HL-60 (cell line): ENCODE measurements at regions not wholly inside any gene's neighbourhood (a gene's known extent, or its start where the extent isn't known, plus 50 kb on each side); places are given as distances from the start of the nearest gene placed in this dataset.
"Not testable (repeated sequence)": the region's sequence is repeated elsewhere in the genome, so short reads cannot be mapped to it uniquely, and the experiment has no call there.

Source experiments
- CTCF ChIP-seq: IDR thresholded peaks from one replicate; pipeline ENCODE4 v1.5.1; 2011; ENCODE audit warnings: low read length, control low read depth, inconsistent platforms; ENCODE audit not compliant: insufficient read depth
- POLR2AphosphoS5 ChIP-seq: IDR thresholded peaks from 2 replicates; pipeline ENCODE4 v1.6.1; 2012; ENCODE audit warnings: low read depth
- REST ChIP-seq: IDR thresholded peaks from 2 replicates; pipeline ENCODE4 v1.6.1; 2012; ENCODE audit warnings: low read depth; ENCODE audit not compliant: insufficient replicate concordance
- SPI1 ChIP-seq: IDR thresholded peaks from 2 replicates; pipeline ENCODE4 v1.6.1; 2012; ENCODE audit warnings: low read depth, mild to moderate bottlenecking, borderline replicate concordance

GRCh38 chr22:15777557-15777956 is 87.7 kb downstream of the POTEH start:
- not testable (repeated sequence) for TF ChIP-seq CTCF, REST, SPI1, POLR2AphosphoS5
